Motor neuron (in vitro differentiated cells): ENCODE measurements at regions not wholly inside any gene's neighbourhood (a gene's known extent, or its start where the extent isn't known, plus 50 kb on each side); places are given as distances from the start of the nearest gene placed in this dataset.

Experiments
- ATAC-seq, 8 experiments: fragments of 200-7000 bp; cut with Tn5 transposase; replicated peaks in 6 of 8; 2 replicates each; pipeline ENCODE4 v1.8.0; 2021; ENCODE audit warnings: mild to moderate bottlenecking in 8 of 8, moderate library complexity in 8 of 8
- H3K27ac ChIP-seq, 2 donors: fragments of 250-450 bp; sonication (Bioruptor Pico); 2 replicates each; pipeline ENCODE4 v1.9.0; 2021; ENCODE audit warnings: antibody characterized with exemption in 2 of 2, mild to moderate bottlenecking in 2 of 2, moderate library complexity in 1 of 2
- H3K4me1 ChIP-seq, 2 donors: fragments of 250-450 bp; sonication (Bioruptor Pico); replicated peaks in 1 of 2; 2 replicates each; pipeline ENCODE4 v1.6.1; 2021; ENCODE audit warnings: antibody characterized with exemption in 2 of 2, mild to moderate bottlenecking in 2 of 2, moderate library complexity in 1 of 2
- H3K4me3 ChIP-seq, 5 donors: fragments of 250-450 bp; sonication (Bioruptor Pico); 2 replicates each; pipeline ENCODE4 v1.9.0; 2021; ENCODE audit warnings: antibody characterized with exemption in 5 of 5, mild to moderate bottlenecking in 5 of 5, moderate library complexity in 4 of 5
- WGBS, 10 experiments: fragments of 450-650 bp; shearing (Covaris generic); methylation state at CpG; one replicate each; pipeline ENCODE4 v1.0.0; 2022; 5-methylcytosine and 5-hydroxymethylcytosine counted together
- in situ Hi-C, 9 experiments: fragments of 400-800 bp; cut with MboI; loops; one replicate each; pipeline ENCODE4 v1.15.0; 2021; ENCODE audit warnings: low sequenced_read_pairs in 9 of 9, low pct_unique_long_range_greater_than_20kb in 2 of 9; ENCODE audit not compliant: unreplicated experiment in 9 of 9

- WGBS, 10 experiments: 0 to 100% (median 64%) methylated on average over 1 to 2 of the region's 2 CpGs; no CpG with 5 or more reads in 5 of the 10 experiments
These were observed 242.1 kb downstream of the MAFB start for GRCh38 chr20:40446888-40447287.

GRCh38 chr20:40444516-40444915 is 244.5 kb downstream of the MAFB start:
- WGBS, 10 experiments: 39 to 97% (median 83%) methylated on average over 2 to 8 of the region's 8 CpGs; no CpG with 5 or more reads in 1 of the 10 experiments
- in situ Hi-C loops: no loop called here
- Histone ChIP-seq H3K4me3 (no peak overlapping the region), H3K4me1 (no peaks in the 10 kb centered on the region), H3K27ac (no peak overlapping the region)
- ATAC-seq: no peak

More at GRCh38 chr20:40446888-40447287, 242.1 kb downstream of the MAFB start:
- no peak for ATAC-seq
- Histone ChIP-seq H3K4me3 (no peak overlapping the region), H3K27ac (no peak overlapping the region), H3K4me1 (no peaks in the 10 kb centered on the region)
- in situ Hi-C loops: no loop called here

GRCh38 chr20:40443753-40444152 is 245.3 kb downstream of the MAFB start:
- peak in 3 of 8 experiments; percentile 62 to 81 (median 75) for ATAC-seq
- Histone ChIP-seq H3K27ac (no peak overlapping the region), H3K4me1 (no peaks in the 10 kb centered on the region), H3K4me3 (no peak overlapping the region)
- 14 to 100% (median 57%) methylated on average over 1 to 4 of the region's 5 CpGs; no CpG with 5 or more reads in 2 of the 10 experiments for WGBS, 10 experiments
- in situ Hi-C loops: no loop called here

GRCh38 chr20:40442181-40442963 is 246.7 kb downstream of the MAFB start:
- in situ Hi-C loops: no loop called here
- no peaks in the 10 kb centered on the region for H3K4me1 ChIP-seq
- no peak overlapping the region for H3K27ac ChIP-seq
- ATAC-seq: peak in 5 of 8 experiments; percentile 22 to 52 (median 31)
- H3K4me3 ChIP-seq: no peak overlapping the region
- 14 to 100% (median 69%) methylated on average over 1 to 8 of the region's 8 CpGs; no CpG with 5 or more reads in 1 of the 10 experiments for WGBS, 10 experiments

GRCh38 chr20:40441771-40442170 is 247.3 kb downstream of the MAFB start:
- H3K4me1 ChIP-seq: no peaks in the 10 kb centered on the region
- H3K4me3 ChIP-seq: no peak overlapping the region
- H3K27ac ChIP-seq: no peak overlapping the region
- no peak for ATAC-seq
- 60 to 100% (median 100%) methylated on average over 1 to 3 of the region's 3 CpGs; no CpG with 5 or more reads in 1 of the 10 experiments for WGBS, 10 experiments
- in situ Hi-C loops: no loop called here

- ATAC-seq: no peak
- H3K4me1 ChIP-seq: no peaks in the 10 kb centered on the region
- H3K27ac ChIP-seq: no peak overlapping the region
- in situ Hi-C loops: no loop called here
- H3K4me3 ChIP-seq: no peak overlapping the region
- 17 to 100% (median 80%) methylated on average over 1 to 6 of the region's 8 CpGs for whole genome bisulfite sequencing, 10 experiments
These were observed 250.7 kb downstream of the MAFB start for GRCh38 chr20:40438161-40438830.

- 40 to 100% (median 100%) methylated on average over 1 of the region's 1 CpG; no CpG with 5 or more reads in 2 of the 10 experiments for WGBS, 10 experiments
- Histone ChIP-seq H3K4me3 (no peak overlapping the region), H3K4me1 (no peaks in the 10 kb centered on the region), H3K27ac (no peak overlapping the region)
- in situ Hi-C loops: no loop called here
- no peak for ATAC-seq
These were observed 253.0 kb downstream of the MAFB start for GRCh38 chr20:40436011-40436410.

GRCh38 chr20:40435146-40435895 is 253.7 kb downstream of the MAFB start:
- H3K4me3 ChIP-seq: no peak overlapping the region
- no peak overlapping the region for H3K27ac ChIP-seq
- ATAC-seq: no peak
- no peaks in the 10 kb centered on the region for H3K4me1 ChIP-seq
- in situ Hi-C loops: no loop called here
- WGBS, 10 experiments: 50 to 100% (median 84%) methylated on average over 1 to 2 of the region's 4 CpGs; no CpG with 5 or more reads in 2 of the 10 experiments

- in situ Hi-C loops: no loop called here
- no peak for ATAC-seq
- Histone ChIP-seq H3K4me3 (no peak overlapping the region), H3K27ac (no peak overlapping the region), H3K4me1 (no peaks in the 10 kb centered on the region)
- 20 to 100% (median 78%) methylated on average over 1 to 4 of the region's 4 CpGs; no CpG with 5 or more reads in 4 of the 10 experiments for WGBS, 10 experiments
These were observed 254.9 kb downstream of the MAFB start for GRCh38 chr20:40434122-40434521.

- 13 to 79% (median 63%) methylated on average over 1 to 7 of the region's 8 CpGs; no CpG with 5 or more reads in 5 of the 10 experiments for WGBS, 10 experiments
- H3K4me3 ChIP-seq: no peak overlapping the region
- no peak overlapping the region for H3K27ac ChIP-seq
- peak in 3 of 8 experiments; percentile 22 to 74 (median 69) for ATAC-seq
- in situ Hi-C loops: no loop called here
- H3K4me1 ChIP-seq: no peaks in the 10 kb centered on the region
These were observed 255.6 kb downstream of the MAFB start for GRCh38 chr20:40433341-40433861.

GRCh38 chr20:40431611-40432010 is 257.4 kb downstream of the MAFB start:
- Histone ChIP-seq H3K4me1 (no peaks in the 10 kb centered on the region), H3K4me3 (no peak overlapping the region), H3K27ac (no peak overlapping the region)
- WGBS, 10 experiments: 0 to 88% (median 48%) methylated on average over 1 to 3 of the region's 3 CpGs; no CpG with 5 or more reads in 3 of the 10 experiments
- in situ Hi-C loops: no loop called here
- ATAC-seq: peak in 4 of 8 experiments; percentile 17 to 92 (median 76)

GRCh38 chr20:40431112-40431511 is 257.9 kb downstream of the MAFB start:
- H3K4me1 ChIP-seq: no peaks in the 10 kb centered on the region
- in situ Hi-C loops: no loop called here
- H3K27ac ChIP-seq: no peak overlapping the region
- 33 to 100% (median 72%) methylated on average over 1 to 4 of the region's 4 CpGs; no CpG with 5 or more reads in 1 of the 10 experiments for WGBS, 10 experiments
- no peak for ATAC-seq
- no peak overlapping the region for H3K4me3 ChIP-seq
